ENCODE measurements at regions not wholly inside any gene's neighbourhood (a gene's known extent, or its start where the extent isn't known, plus 50 kb on each side); places are given as distances from the start of the nearest gene placed in this dataset.

DNA sequence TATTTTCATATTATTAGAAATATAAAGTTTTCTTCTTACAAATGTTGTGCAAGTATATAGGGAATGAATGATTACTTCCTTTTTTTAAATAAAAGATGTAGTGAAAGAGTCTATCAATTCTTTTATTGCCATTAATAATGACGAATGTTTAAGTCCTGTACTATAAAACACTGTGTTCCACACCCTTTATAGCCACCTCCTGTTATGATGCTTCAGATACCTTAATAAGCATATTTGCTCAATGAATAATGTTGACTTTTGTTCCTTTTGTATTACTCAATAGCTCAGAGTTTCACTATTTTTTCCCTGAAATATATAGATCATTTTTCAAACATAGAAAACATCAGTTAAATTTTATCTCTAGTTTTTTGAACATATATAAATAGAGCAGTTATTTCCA is 378.2 kb upstream of the THBS1 start:
- TF ChIP-seq, protein P1, sequence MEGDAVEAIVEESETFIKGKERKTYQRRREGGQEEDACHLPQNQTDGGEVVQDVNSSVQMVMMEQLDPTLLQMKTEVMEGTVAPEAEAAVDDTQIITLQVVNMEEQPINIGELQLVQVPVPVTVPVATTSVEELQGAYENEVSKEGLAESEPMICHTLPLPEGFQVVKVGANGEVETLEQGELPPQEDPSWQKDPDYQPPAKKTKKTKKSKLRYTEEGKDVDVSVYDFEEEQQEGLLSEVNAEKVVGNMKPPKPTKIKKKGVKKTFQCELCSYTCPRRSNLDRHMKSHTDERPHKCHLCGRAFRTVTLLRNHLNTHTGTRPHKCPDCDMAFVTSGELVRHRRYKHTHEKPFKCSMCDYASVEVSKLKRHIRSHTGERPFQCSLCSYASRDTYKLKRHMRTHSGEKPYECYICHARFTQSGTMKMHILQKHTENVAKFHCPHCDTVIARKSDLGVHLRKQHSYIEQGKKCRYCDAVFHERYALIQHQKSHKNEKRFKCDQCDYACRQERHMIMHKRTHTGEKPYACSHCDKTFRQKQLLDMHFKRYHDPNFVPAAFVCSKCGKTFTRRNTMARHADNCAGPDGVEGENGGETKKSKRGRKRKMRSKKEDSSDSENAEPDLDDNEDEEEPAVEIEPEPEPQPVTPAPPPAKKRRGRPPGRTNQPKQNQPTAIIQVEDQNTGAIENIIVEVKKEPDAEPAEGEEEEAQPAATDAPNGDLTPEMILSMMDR (conservative IDR thresholded peaks at IDR 0.05; ENCODE audit: low read depth, low read length): no peak
- TF ChIP-seq EZH2 (IDR thresholded peaks at IDR 0.05; ENCODE audit: borderline replicate concordance, low read depth, low read length, poor library complexity, severe bottlenecking): no peak
